ENCODE measurements at regions not wholly inside any gene's neighbourhood (a gene's known extent, or its start where the extent isn't known, plus 50 kb on each side); places are given as distances from the start of the nearest gene placed in this dataset.

GRCh38 chr6:131400779-131401496 lies 172.1 kb upstream of the ARG1 start:
- Mint-ChIP-seq H3K4me3 (ENCODE audit: unreplicated experiment) (no peak overlapping the region), H3K27ac (ENCODE audit: unreplicated experiment) (no peak overlapping the region), H3K9me3 (ENCODE audit: low read depth) (peaks cover 18% of the 10 kb centered on the region), H3K4me1 (ENCODE audit: low read depth) (peaks cover 6% of the 10 kb centered on the region), H3K36me3 (ENCODE audit: low read depth) (peaks cover 1% of the 10 kb centered on the region), H3K27me3 (ENCODE audit: low read depth) (no peaks in the 10 kb centered on the region)
- no peak for DNase-seq (ENCODE audit: low spot score)
- TF ChIP-seq, protein P1, sequence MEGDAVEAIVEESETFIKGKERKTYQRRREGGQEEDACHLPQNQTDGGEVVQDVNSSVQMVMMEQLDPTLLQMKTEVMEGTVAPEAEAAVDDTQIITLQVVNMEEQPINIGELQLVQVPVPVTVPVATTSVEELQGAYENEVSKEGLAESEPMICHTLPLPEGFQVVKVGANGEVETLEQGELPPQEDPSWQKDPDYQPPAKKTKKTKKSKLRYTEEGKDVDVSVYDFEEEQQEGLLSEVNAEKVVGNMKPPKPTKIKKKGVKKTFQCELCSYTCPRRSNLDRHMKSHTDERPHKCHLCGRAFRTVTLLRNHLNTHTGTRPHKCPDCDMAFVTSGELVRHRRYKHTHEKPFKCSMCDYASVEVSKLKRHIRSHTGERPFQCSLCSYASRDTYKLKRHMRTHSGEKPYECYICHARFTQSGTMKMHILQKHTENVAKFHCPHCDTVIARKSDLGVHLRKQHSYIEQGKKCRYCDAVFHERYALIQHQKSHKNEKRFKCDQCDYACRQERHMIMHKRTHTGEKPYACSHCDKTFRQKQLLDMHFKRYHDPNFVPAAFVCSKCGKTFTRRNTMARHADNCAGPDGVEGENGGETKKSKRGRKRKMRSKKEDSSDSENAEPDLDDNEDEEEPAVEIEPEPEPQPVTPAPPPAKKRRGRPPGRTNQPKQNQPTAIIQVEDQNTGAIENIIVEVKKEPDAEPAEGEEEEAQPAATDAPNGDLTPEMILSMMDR (IDR thresholded peaks at IDR 0.05): no peak

DNA sequence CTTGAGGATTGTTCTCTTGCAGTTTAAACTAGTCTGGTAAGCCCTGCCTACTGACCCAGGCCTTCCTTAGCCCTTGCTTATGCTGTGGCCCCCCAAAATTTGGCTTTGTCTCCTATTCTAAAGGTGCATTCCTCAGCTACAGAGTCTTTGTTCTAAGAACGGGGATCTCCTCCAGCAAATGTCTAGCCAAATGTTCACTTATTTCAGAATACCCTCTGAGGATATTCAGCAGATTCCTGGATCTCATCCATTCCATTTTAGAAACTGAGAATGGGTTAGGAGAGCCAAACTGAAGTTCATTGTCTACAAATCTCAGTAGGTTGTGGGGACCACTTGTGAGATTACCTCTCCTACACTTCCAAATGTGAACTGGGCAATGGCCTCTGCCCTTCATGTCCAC lies 164.2 kb upstream of the ARG1 start:
- H3K9me3 Mint-ChIP-seq (ENCODE audit: low read depth): peaks cover 3% of the 10 kb centered on the region
- no peak overlapping the region for H3K27ac Mint-ChIP-seq (ENCODE audit: unreplicated experiment)
- H3K4me1 Mint-ChIP-seq (ENCODE audit: low read depth): no peaks in the 10 kb centered on the region
- peaks cover 2% of the 10 kb centered on the region for H3K27me3 Mint-ChIP-seq (ENCODE audit: low read depth)
- no peaks in the 10 kb centered on the region for H3K36me3 Mint-ChIP-seq (ENCODE audit: low read depth)
- DNase-seq (ENCODE audit: low spot score): no peak
- TF ChIP-seq, protein P1 (IDR thresholded peaks at IDR 0.05): no peak
- no peak overlapping the region for H3K4me3 Mint-ChIP-seq (ENCODE audit: unreplicated experiment)

- H3K36me3 Mint-ChIP-seq (ENCODE audit: low read depth): no peaks in the 10 kb centered on the region
- TF ChIP-seq, protein P1 (IDR thresholded peaks at IDR 0.05): no peak
- peaks cover 2% of the 10 kb centered on the region for H3K27me3 Mint-ChIP-seq (ENCODE audit: low read depth)
- H3K4me1 Mint-ChIP-seq (ENCODE audit: low read depth): no peaks in the 10 kb centered on the region
- no peak overlapping the region for H3K4me3 Mint-ChIP-seq (ENCODE audit: unreplicated experiment)
- no peak overlapping the region for H3K27ac Mint-ChIP-seq (ENCODE audit: unreplicated experiment)
- H3K9me3 Mint-ChIP-seq (ENCODE audit: low read depth): peaks cover 3% of the 10 kb centered on the region
- DNase-seq (ENCODE audit: low spot score): no peak
These were observed 162.2 kb upstream of the ARG1 start for GRCh38 chr6:131410785-131411184.

GRCh38 chr6:131412960-131413830 lies 159.8 kb upstream of the ARG1 start:
- peaks cover 2% of the 10 kb centered on the region for H3K27me3 Mint-ChIP-seq (ENCODE audit: low read depth)
- H3K36me3 Mint-ChIP-seq (ENCODE audit: low read depth): no peaks in the 10 kb centered on the region
- TF ChIP-seq, protein P1 (IDR thresholded peaks at IDR 0.05): no peak
- no peak overlapping the region for H3K27ac Mint-ChIP-seq (ENCODE audit: unreplicated experiment)
- H3K4me1 Mint-ChIP-seq (ENCODE audit: low read depth): no peaks in the 10 kb centered on the region
- no peak overlapping the region for H3K4me3 Mint-ChIP-seq (ENCODE audit: unreplicated experiment)
- H3K9me3 Mint-ChIP-seq (ENCODE audit: low read depth): peaks cover 3% of the 10 kb centered on the region
- DNase-seq (ENCODE audit: low spot score): no peak

GRCh38 chr6:131413831-131414191 lies 159.2 kb upstream of the ARG1 start:
- Mint-ChIP-seq H3K4me3 (ENCODE audit: unreplicated experiment) (no peak overlapping the region), H3K36me3 (ENCODE audit: low read depth) (no peaks in the 10 kb centered on the region), H3K4me1 (ENCODE audit: low read depth) (no peaks in the 10 kb centered on the region), H3K27me3 (ENCODE audit: low read depth) (peaks cover 2% of the 10 kb centered on the region), H3K27ac (ENCODE audit: unreplicated experiment) (no peak overlapping the region), H3K9me3 (ENCODE audit: low read depth) (peaks cover 3% of the 10 kb centered on the region)
- DNase-seq (ENCODE audit: low spot score): no peak
- TF ChIP-seq, protein P1 (IDR thresholded peaks at IDR 0.05): no peak

Data from chondrocyte (in vitro differentiated cells).